HepG2 (cell line): ENCODE measurements at regions not wholly inside any gene's neighbourhood (a gene's known extent, or its start where the extent isn't known, plus 50 kb on each side); places are given as distances from the start of the nearest gene placed in this dataset.

Experiments used
- MYNN ChIP-seq: sonication (generic); formaldehyde crosslinking; IDR thresholded peaks from 2 replicates; pipeline ENCODE4 v1.4.0; 2020; ENCODE audit warnings: mild to moderate bottlenecking, low read depth, missing genetic modification reagents
- NFKBIZ ChIP-seq: IDR thresholded peaks from 2 replicates; pipeline ENCODE4 v1.6.1; 2018; ENCODE audit warnings: missing genetic modification reagents, missing compliant biosample characterization
- RERE ChIP-seq: IDR thresholded peaks from 2 replicates; pipeline ENCODE4 v1.6.1; 2016; ENCODE audit warnings: low read depth, missing genetic modification reagents, missing compliant biosample characterization
- ZFP90 ChIP-seq: sonication (generic); formaldehyde crosslinking; IDR thresholded peaks from 2 replicates; pipeline ENCODE4 v1.8.0; 2022; ENCODE audit warnings: missing genetic modification reagents, mild to moderate bottlenecking, inconsistent platforms, borderline replicate concordance
- ZNF407 ChIP-seq: sonication (generic); formaldehyde crosslinking; IDR thresholded peaks from one replicate; pipeline ENCODE4 v1.5.1; 2020; ENCODE audit warnings: mild to moderate bottlenecking, missing genetic modification reagents; ENCODE audit errors: not compliant biosample characterization
- ZNF672 ChIP-seq: sonication (generic); formaldehyde crosslinking; IDR thresholded peaks from 2 replicates; pipeline ENCODE4 v1.8.1; 2022; ENCODE audit warnings: missing genetic modification reagents

DNA sequence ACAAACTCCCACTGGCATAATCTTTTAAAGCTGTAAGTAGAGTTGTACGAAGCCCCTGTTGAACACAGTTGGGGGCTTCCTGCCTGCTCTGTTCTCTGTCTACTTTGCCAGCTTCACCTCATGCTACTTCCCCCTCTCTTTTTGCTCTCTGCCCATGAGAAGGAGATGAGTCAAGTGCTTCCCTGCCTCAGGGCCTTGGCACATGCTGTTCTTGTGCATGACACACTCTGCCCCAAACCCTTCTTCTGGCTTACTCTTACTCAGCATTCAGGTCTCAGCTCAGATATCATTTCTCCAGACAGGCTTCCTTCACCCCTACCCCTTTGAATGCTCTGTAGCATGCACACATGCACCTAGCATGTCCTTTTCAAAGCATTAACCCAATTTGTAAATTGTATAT, 208.8 kb downstream of the FOXD2 start (continued):
- no peak for TF ChIP-seq ZNF407
- no peak for TF ChIP-seq RERE (CRISPR knock-in tag)
- TF ChIP-seq NFKBIZ (CRISPR knock-in tag): no peak
- no peak for TF ChIP-seq ZNF672 (CRISPR knock-in tag)
- TF ChIP-seq MYNN: no peak
- TF ChIP-seq ZFP90 (CRISPR knock-in tag): no peak
